ENCODE measurements at regions not wholly inside any gene's neighbourhood (a gene's known extent, or its start where the extent isn't known, plus 50 kb on each side); places are given as distances from the start of the nearest gene placed in this dataset.
"Not testable (repeated sequence)": the region's sequence is repeated elsewhere in the genome, so short reads cannot be mapped to it uniquely, and the experiment has no call there.

DNA sequence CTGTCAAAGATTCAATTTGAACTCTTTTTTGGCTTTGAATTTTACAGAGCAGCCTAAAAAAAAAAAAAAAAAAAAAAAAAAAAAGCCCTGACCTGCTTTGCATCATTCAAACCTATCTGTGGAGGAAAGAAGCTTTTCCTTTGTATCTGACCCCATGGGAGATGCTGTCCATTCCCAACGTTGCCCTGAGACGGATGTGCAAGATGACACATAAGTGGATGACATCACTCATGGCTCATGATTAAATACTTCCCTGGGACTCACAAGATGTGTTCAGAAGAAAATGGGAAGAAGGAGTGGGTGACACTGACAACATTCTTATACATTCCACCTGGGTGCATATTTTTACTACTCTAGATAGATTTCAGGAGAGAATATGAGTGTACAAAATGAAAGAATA is 245.7 kb upstream of the ELAVL2 start:
- DNase-seq (ENCODE audit: low read depth) = no peak
- TF ChIP-seq CTCF (IDR thresholded peaks at IDR 0.05; ENCODE audit: insufficient read depth, low read length) = no peak

GRCh38 chr9:24071091-24071490 is 245.1 kb upstream of the ELAVL2 start:
- no peak overlapping the region for H3K4me3 ChIP-seq (ENCODE audit: low read depth, low read length)
- DNase-seq (ENCODE audit: low read depth) = no peak
- TF ChIP-seq CTCF (IDR thresholded peaks at IDR 0.05; ENCODE audit: insufficient read depth, low read length) = no peak

More for the DNA sequence above, 245.7 kb upstream of the ELAVL2 start:
- no peak overlapping the region for H3K4me3 ChIP-seq (ENCODE audit: low read depth, low read length)

DNA sequence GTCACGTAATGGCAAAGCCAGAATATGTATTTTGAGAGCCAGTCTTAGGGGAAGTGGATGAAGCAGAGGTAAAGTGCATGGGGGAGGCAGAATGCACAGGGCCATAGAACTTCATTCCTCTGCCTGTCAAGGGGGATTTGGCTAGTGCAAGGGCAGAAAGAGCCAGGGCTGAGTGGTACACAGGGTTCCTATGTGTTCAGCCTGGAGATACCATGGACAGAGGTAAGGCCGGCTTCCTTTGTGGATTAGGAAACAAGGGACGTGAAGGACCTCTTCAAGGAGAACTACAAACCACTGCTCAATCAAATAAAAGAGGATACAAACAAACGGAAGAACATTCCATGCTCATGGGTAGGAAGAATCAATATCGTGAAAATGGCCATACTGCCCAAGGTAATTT is 241.1 kb upstream of the ELAVL2 start:
- not testable (repeated sequence) for DNase-seq (ENCODE audit: low read depth); H3K4me3 ChIP-seq (ENCODE audit: low read depth, low read length)

DNA sequence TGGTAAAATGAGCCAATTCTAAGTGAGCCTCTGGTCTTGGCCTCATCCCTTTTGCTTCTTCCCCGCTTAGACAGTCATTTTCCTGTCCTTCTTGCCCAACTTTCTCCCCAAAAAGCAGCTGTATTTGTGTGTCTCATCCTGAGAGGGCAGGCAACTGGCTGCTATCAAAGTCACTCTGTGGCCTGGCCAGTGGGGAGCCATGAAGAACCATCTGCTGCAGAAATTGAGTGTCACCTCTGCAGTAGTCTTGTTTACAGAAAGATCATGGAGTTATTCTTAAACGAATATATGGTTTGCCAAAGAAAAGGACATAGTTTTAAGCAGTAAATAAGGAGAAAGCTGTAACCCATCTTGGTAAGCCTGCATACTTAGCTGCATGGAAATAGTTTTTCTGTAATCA is 233.6 kb upstream of the ELAVL2 start:
- H3K4me3 ChIP-seq (ENCODE audit: low read depth, low read length) = no peak overlapping the region
- TF ChIP-seq CTCF (IDR thresholded peaks at IDR 0.05; ENCODE audit: insufficient read depth, low read length) = no peak
- no peak for DNase-seq (ENCODE audit: low read depth)

GRCh38 chr9:24051587-24051986 is 225.5 kb upstream of the ELAVL2 start:
- no peak for DNase-seq (ENCODE audit: low read depth)
- no peak for TF ChIP-seq CTCF (IDR thresholded peaks at IDR 0.05; ENCODE audit: insufficient read depth, low read length)
- H3K4me3 ChIP-seq (ENCODE audit: low read depth, low read length) = no peak overlapping the region

DNA sequence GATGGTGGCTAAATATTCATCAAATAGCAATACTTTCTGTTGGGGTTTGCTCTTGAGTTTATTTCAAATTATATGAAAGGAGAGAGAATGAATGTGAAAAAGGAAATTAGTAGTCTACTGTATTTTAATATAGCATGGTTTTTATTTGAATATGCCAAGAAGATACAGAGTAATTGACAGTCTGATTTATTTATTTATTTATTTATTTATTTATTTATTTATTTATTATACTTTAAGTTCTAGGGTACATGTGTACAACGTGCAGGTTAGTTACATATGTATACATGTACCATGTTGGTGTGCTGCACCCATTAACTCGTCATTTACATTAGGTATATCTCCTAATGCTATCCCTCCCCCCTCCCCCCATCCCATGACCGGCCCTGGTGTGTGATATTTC is 224.2 kb upstream of the ELAVL2 start:
- DNase-seq (ENCODE audit: low read depth) = not testable (repeated sequence)

GRCh38 chr9:24045150-24045549 is 219.1 kb upstream of the ELAVL2 start:
- no peak for DNase-seq (ENCODE audit: low read depth)
- H3K4me3 ChIP-seq (ENCODE audit: low read depth, low read length) = no peak overlapping the region
- TF ChIP-seq CTCF (IDR thresholded peaks at IDR 0.05; ENCODE audit: insufficient read depth, low read length) = no peak

More for the DNA sequence above, 224.2 kb upstream of the ELAVL2 start:
- not testable (repeated sequence) for H3K4me3 ChIP-seq (ENCODE audit: low read depth, low read length)

DNA sequence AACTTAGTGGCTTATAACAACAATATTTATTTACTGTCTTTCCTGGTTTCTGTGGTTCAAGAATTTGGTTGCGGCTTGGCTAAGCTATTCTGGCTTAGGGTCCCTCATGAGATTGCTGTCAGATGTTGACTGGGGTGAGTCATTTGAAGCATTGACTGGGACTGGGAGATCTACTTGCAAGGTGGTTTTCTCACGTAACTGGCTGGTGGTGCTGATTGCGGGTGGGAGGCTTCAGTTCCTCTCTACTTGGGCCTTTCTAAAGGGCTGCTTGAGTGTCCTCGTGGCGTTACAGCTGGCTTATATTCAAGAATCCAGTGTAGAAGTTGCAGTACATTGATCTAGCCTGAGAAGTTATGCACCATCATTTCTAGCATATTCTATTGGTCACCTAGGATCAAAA is 218.5 kb upstream of the ELAVL2 start:
- no peak for TF ChIP-seq CTCF (IDR thresholded peaks at IDR 0.05; ENCODE audit: insufficient read depth, low read length)
- H3K4me3 ChIP-seq (ENCODE audit: low read depth, low read length) = no peak overlapping the region
- DNase-seq (ENCODE audit: low read depth) = no peak
